PC-3 (cell line): ENCODE measurements at regions not wholly inside any gene's neighbourhood (a gene's known extent, or its start where the extent isn't known, plus 50 kb on each side); places are given as distances from the start of the nearest gene placed in this dataset.

Source experiments
- ATAC-seq: fragments of 200-7000 bp; cut with Tn5 transposase; 2 replicates; pipeline ENCODE4 v1.9.1; 2020; ENCODE audit warnings: mild to moderate bottlenecking, moderate library complexity
- BruUV-seq: library from RNA; stranded (reverse); fragments of 400-500 nt; replicated peaks from 2 replicates; lab custom pipeline; 2021; lab: Mats Ljungman, UMichigan
- CTCF ChIA-PET: fragments of 300-600 bp; sonication (Branson Sonifier 250); formaldehyde crosslinking; loops from one replicate; lab custom pipeline; 2022; ENCODE audit warnings: antibody characterized with exemption; lab: Charles Lee
- POLR2A ChIA-PET: fragments of 300-600 bp; sonication (Branson Sonifier 250); formaldehyde crosslinking; loops from one replicate; lab custom pipeline; 2022; ENCODE audit warnings: antibody characterized with exemption; ENCODE audit not compliant: unreplicated experiment; lab: Charles Lee
- DNase-seq: peaks from one replicate; pipeline ENCODE4 v3.0.0-alpha.2; 2015
- H2AFZ ChIP-seq: fragments of 300-600 bp; sonication (generic); 2 replicates; pipeline ENCODE4 v1.6.0; 2016; ENCODE audit warnings: antibody characterized with exemption, low read length
- H3F3A ChIP-seq: fragments of 300-600 bp; sonication (generic); one replicate; pipeline ENCODE4 v1.6.0; 2017; ENCODE audit warnings: antibody characterized with exemption, low read length, control low read depth, mild to moderate bottlenecking; ENCODE audit not compliant: unreplicated experiment
- H3K27ac ChIP-seq: fragments of 300-600 bp; sonication (generic); 2 replicates; pipeline ENCODE4 v1.5.1; 2016; ENCODE audit warnings: mild to moderate bottlenecking, low read length
- H3K27me3 ChIP-seq: fragments of 300-600 bp; sonication (generic); 2 replicates; pipeline ENCODE4 v1.6.1; 2016; ENCODE audit warnings: low read length, mixed read lengths
- H3K36me3 ChIP-seq: fragments of 300-600 bp; sonication (generic); 2 replicates; pipeline ENCODE4 v1.6.1; 2016; ENCODE audit warnings: low read depth, mixed run types, low read length, mixed read lengths
- H3K4me1 ChIP-seq: fragments of 300-600 bp; sonication (generic); 2 replicates; pipeline ENCODE4 v1.5.1; 2016; ENCODE audit warnings: low read length; ENCODE audit not compliant: insufficient read depth
- H3K4me2 ChIP-seq: fragments of 300-600 bp; sonication (generic); 2 replicates; pipeline ENCODE4 v1.6.0; 2016; ENCODE audit warnings: low read length
- H3K4me3 ChIP-seq: fragments of 300-600 bp; sonication (generic); 2 replicates; pipeline ENCODE4 v1.5.1; 2016; ENCODE audit warnings: mild to moderate bottlenecking, low read length, mixed read lengths
- H3K79me2 ChIP-seq: fragments of 300-600 bp; sonication (generic); 2 replicates; pipeline ENCODE4 v1.6.1; 2017; ENCODE audit warnings: low read length, mixed read lengths
- H3K9ac ChIP-seq: fragments of 300-600 bp; sonication (generic); 2 replicates; pipeline ENCODE4 v1.6.0; 2016; ENCODE audit warnings: mild to moderate bottlenecking, low read length
- H3K9me2 ChIP-seq: fragments of 300-600 bp; sonication (generic); replicated peaks from 2 replicates; pipeline ENCODE4 v1.6.1; 2016; ENCODE audit warnings: mixed run types, low read length, mixed read lengths
- H3K9me3 ChIP-seq: fragments of 300-600 bp; sonication (generic); 2 replicates; pipeline ENCODE4 v1.6.1; 2016; ENCODE audit warnings: low read length, mixed read lengths
- H4K20me1 ChIP-seq: fragments of 300-600 bp; sonication (generic); 2 replicates; pipeline ENCODE4 v1.6.1; 2016; ENCODE audit warnings: low read length, mixed read lengths
- CTCF ChIP-seq: fragments of 300-600 bp; sonication (generic); conservative IDR thresholded peaks from 2 replicates; pipeline ENCODE4 v1.5.1; 2017; ENCODE audit warnings: antibody characterized with exemption, low read depth, mild to moderate bottlenecking, low read length
- EZH2 ChIP-seq: fragments of 300-600 bp; sonication (generic); IDR thresholded peaks from one replicate; pipeline ENCODE4 v1.6.1; 2017; ENCODE audit warnings: antibody characterized with exemption, mild to moderate bottlenecking, low read length; ENCODE audit not compliant: unreplicated experiment
- EZH2phosphoT487 ChIP-seq: fragments of 300-600 bp; sonication (generic); IDR thresholded peaks from 2 replicates; pipeline ENCODE4 v1.6.1; 2018; ENCODE audit warnings: mild to moderate bottlenecking, antibody characterized with exemption, low read length, borderline replicate concordance
- intact Hi-C: fragments of 100-400 bp; cut with micrococcal nuclease; formaldehyde crosslinking; loops from 2 replicates; pipeline ENCODE4 v1.9.0; 2023

GRCh38 chr2:16506366-16506765 lies 159.3 kb downstream of the CYRIA start:
- Histone ChIP-seq H3K9ac (no peak overlapping the region), H3K79me2 (no peaks in the 10 kb centered on the region), H3K4me1 (no peaks in the 10 kb centered on the region), H3K9me2 (no peaks in the 10 kb centered on the region), H3K27ac (no peak overlapping the region), H2AFZ (no peak overlapping the region), H3K27me3 (peaks cover 28% of the 10 kb centered on the region), H3K4me3 (no peak overlapping the region), H3K36me3 (no peaks in the 10 kb centered on the region), H4K20me1 (no peaks in the 10 kb centered on the region), H3K9me3 (no peaks in the 10 kb centered on the region), H3K4me2 (no peak overlapping the region), H3F3A (no peaks in the 10 kb centered on the region)
- CTCF ChIA-PET, result no interaction called here
- POLR2A ChIA-PET, result no interaction called here
- intact Hi-C loops, result no loop called here
- TF ChIP-seq CTCF, result no peak
- TF ChIP-seq EZH2phosphoT487, result no peak
- TF ChIP-seq EZH2, result no peak
- no TSS peak for BruUV-seq
- ATAC-seq, result no peak
- DNase-seq, result no peak

GRCh38 chr2:16496426-16497388 lies 168.9 kb downstream of the CYRIA start:
- intact Hi-C loops, result no loop called here

More at GRCh38 chr2:16496426-16497388, 168.9 kb downstream of the CYRIA start:
- H3K36me3 ChIP-seq, result no peaks in the 10 kb centered on the region
- no peak overlapping the region for H3K4me3 ChIP-seq
- ChIA-PET POLR2A (no interaction called here), CTCF (no interaction called here)
- H3K27me3 ChIP-seq, result no peaks in the 10 kb centered on the region
- DNase-seq, result no peak
- H3K79me2 ChIP-seq, result no peaks in the 10 kb centered on the region
- H2AFZ ChIP-seq, result no peak overlapping the region
- no peaks in the 10 kb centered on the region for H4K20me1 ChIP-seq
- H3K4me2 ChIP-seq, result no peak overlapping the region
- H3F3A ChIP-seq, result no peaks in the 10 kb centered on the region
- H3K4me1 ChIP-seq, result no peaks in the 10 kb centered on the region
- BruUV-seq, result no TSS peak
- ATAC-seq, result no peak
- H3K9ac ChIP-seq, result no peak overlapping the region
- H3K9me2 ChIP-seq, result no peaks in the 10 kb centered on the region
- no peak for TF ChIP-seq CTCF
- no peak for TF ChIP-seq EZH2
- TF ChIP-seq EZH2phosphoT487, result no peak
- no peak overlapping the region for H3K27ac ChIP-seq
- H3K9me3 ChIP-seq, result no peaks in the 10 kb centered on the region
